Lower leg skin (tissue), 4 donors: ENCODE measurements at regions not wholly inside any gene's neighbourhood (a gene's known extent, or its start where the extent isn't known, plus 50 kb on each side); places are given as distances from the start of the nearest gene placed in this dataset.

Experiments
- DNase-seq, 2 donors: peaks; one replicate each; pipeline ENCODE4 v3.0.0-alpha.2; 2019; ENCODE audit warnings: low spot score in 2 of 2
- H3K4me3 ChIP-seq: fragments of 200-600 bp; sonication (generic); 2 replicates; pipeline ENCODE4 v1.5.1; 2017; ENCODE audit warnings: mild to moderate bottlenecking, low read depth; ENCODE audit not compliant: poor library complexity, severe bottlenecking
- CTCF ChIP-seq, 3 donors: fragments of 450-650 bp; IDR thresholded peaks; one replicate each; pipeline ENCODE4 v1.5.1; 2016; ENCODE audit warnings: antibody characterized with exemption in 3 of 3, mild to moderate bottlenecking in 3 of 3, moderate library complexity in 2 of 3
- POLR2A ChIP-seq, 2 donors: fragments of 450-650 bp; IDR thresholded peaks; one replicate each; pipeline ENCODE4 v1.6.1; 2016 to 2017; ENCODE audit warnings: antibody characterized with exemption in 2 of 2, mild to moderate bottlenecking in 1 of 2, moderate library complexity in 1 of 2
- WGBS, 2 donors: methylation state at CpG; one replicate each; pipeline ENCODE4 v1.1.5; 2018; 5-methylcytosine and 5-hydroxymethylcytosine counted together
- intact Hi-C: fragments of 100-400 bp; cut with DNase I; formaldehyde crosslinking; loops from one replicate; pipeline ENCODE4 v1.15.0; 2023; ENCODE audit warnings: low total_unique reads

GRCh38 chr14:97073622-97074021 lies 276.4 kb downstream of the VRK1 start:
- H3K4me3 ChIP-seq = no peak overlapping the region
- TF ChIP-seq CTCF (IDR thresholded peaks at IDR 0.05) = no peak
- no peak for TF ChIP-seq POLR2A (IDR thresholded peaks at IDR 0.05)
- no peak for DNase-seq
- WGBS, 2 donors = 91 to 93% methylated on average over 5 of the region's 5 CpGs
- intact Hi-C loops = no loop called here

GRCh38 chr14:97074456-97074855 lies 277.3 kb downstream of the VRK1 start:
- DNase-seq = no peak
- WGBS, 2 donors = 75 to 76% methylated on average over 6 of the region's 6 CpGs
- intact Hi-C loops = no loop called here

DNA sequence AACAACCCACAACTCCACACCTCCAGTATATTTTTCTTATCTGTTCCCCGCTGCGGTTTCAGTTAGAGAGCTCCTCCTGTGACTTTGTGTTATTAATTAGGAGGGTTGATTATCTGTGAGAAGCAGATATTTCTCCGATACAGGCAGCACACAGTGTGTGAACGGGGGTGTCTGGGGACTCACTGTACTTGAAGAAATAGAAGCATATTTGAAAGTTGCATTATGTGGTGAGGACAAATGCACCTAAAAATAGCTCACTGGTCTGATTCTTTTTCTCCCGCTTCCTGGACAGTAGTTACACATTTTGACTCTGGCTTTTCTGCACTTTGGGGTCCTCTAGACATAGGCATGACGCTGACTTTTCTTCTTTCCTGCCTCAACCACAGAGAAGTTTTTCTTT lies 277.7 kb downstream of the VRK1 start:
- WGBS, 2 donors = 60 to 64% methylated on average over 6 of the region's 6 CpGs
- H3K4me3 ChIP-seq = no peak overlapping the region
- no peak for DNase-seq
- TF ChIP-seq POLR2A (IDR thresholded peaks at IDR 0.05) = no peak
- no peak for TF ChIP-seq CTCF (IDR thresholded peaks at IDR 0.05)
- intact Hi-C loops = no loop called here

More at GRCh38 chr14:97074456-97074855, 277.3 kb downstream of the VRK1 start:
- TF ChIP-seq POLR2A (IDR thresholded peaks at IDR 0.05) = no peak
- TF ChIP-seq CTCF (IDR thresholded peaks at IDR 0.05) = no peak
- H3K4me3 ChIP-seq = no peak overlapping the region

GRCh38 chr14:97077253-97077653 lies 280.1 kb downstream of the VRK1 start:
- TF ChIP-seq CTCF (IDR thresholded peaks at IDR 0.05) (no peak), POLR2A (IDR thresholded peaks at IDR 0.05) (no peak)
- intact Hi-C loops = no loop called here
- no peak overlapping the region for H3K4me3 ChIP-seq
- peak; percentile 40 to 86 for DNase-seq
- 35 to 50% methylated on average over 8 of the region's 8 CpGs for WGBS, 2 donors

DNA sequence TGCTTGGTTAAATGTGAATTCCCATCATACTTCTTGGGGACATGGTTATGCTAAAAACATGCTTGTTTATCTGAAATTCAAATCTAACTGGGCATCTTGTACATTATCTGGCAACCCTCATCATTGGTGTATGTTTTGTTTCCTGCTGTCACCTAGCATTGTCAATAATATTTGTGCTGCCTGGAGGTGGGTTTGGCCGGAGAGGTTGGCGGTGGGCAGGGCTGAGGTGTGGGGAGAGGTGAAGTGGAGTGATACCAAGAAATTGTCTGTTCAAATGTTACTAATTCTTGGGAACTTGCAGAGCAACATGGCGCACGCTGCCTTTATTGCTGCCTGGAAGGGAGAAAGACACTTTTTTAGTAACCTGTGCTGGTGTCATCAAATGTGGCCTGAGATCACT lies 280.5 kb downstream of the VRK1 start:
- no peak overlapping the region for H3K4me3 ChIP-seq
- intact Hi-C loops = no loop called here
- no peak for DNase-seq
- TF ChIP-seq CTCF (IDR thresholded peaks at IDR 0.05) (no peak), POLR2A (IDR thresholded peaks at IDR 0.05) (no peak)
- WGBS, 2 donors = 79 to 81% methylated on average over 4 of the region's 4 CpGs

- no peak for DNase-seq
- no peak overlapping the region for H3K4me3 ChIP-seq
- TF ChIP-seq CTCF (IDR thresholded peaks at IDR 0.05) (no peak), POLR2A (IDR thresholded peaks at IDR 0.05) (no peak)
- intact Hi-C loops = no loop called here
- WGBS, 2 donors = 79 to 88% methylated on average over 2 of the region's 2 CpGs
These were observed 283.8 kb downstream of the VRK1 start for GRCh38 chr14:97080991-97081390.
